Smooth muscle cell (in vitro differentiated cells): ENCODE measurements at regions not wholly inside any gene's neighbourhood (a gene's known extent, or its start where the extent isn't known, plus 50 kb on each side); places are given as distances from the start of the nearest gene placed in this dataset.
"Not testable (repeated sequence)": the region's sequence is repeated elsewhere in the genome, so short reads cannot be mapped to it uniquely, and the experiment has no call there.

Experiments
- DNase-seq: peaks from one replicate; lab custom pipeline; 2025; ENCODE audit not compliant: unreplicated experiment; lab: John Stamatoyannopoulos, UW
- H2AFZ ChIP-seq: fragments of 200-600 bp; sonication (generic); 2 replicates; pipeline ENCODE4 v1.6.0; 2016; ENCODE audit warnings: antibody characterized with exemption, low read depth, mild to moderate bottlenecking
- H3F3A ChIP-seq: fragments of 200-600 bp; sonication (generic); 2 replicates; pipeline ENCODE4 v1.6.0; 2017; ENCODE audit warnings: antibody characterized with exemption, low read depth
- H3K27ac ChIP-seq: fragments of 200-600 bp; sonication (generic); 2 replicates; pipeline ENCODE4 v1.5.1; 2016; ENCODE audit warnings: low read depth, mild to moderate bottlenecking
- H3K27me3 ChIP-seq: fragments of 200-600 bp; sonication (generic); 2 replicates; pipeline ENCODE4 v1.6.1; 2016; ENCODE audit warnings: low read depth, mild to moderate bottlenecking
- H3K36me3 ChIP-seq: fragments of 200-600 bp; sonication (generic); 2 replicates; pipeline ENCODE4 v1.5.1; 2016; ENCODE audit warnings: low read depth
- H3K4me1 ChIP-seq: fragments of 200-600 bp; sonication (generic); 2 replicates; pipeline ENCODE4 v1.5.1; 2016; ENCODE audit warnings: low read depth
- H3K4me2 ChIP-seq: fragments of 200-600 bp; sonication (generic); 2 replicates; pipeline ENCODE4 v1.6.0; 2016; ENCODE audit warnings: mild to moderate bottlenecking
- H3K4me3 ChIP-seq: fragments of 200-600 bp; sonication (generic); 2 replicates; pipeline ENCODE4 v1.5.1; 2016; ENCODE audit warnings: mild to moderate bottlenecking
- H3K79me2 ChIP-seq: fragments of 200-600 bp; sonication (generic); 2 replicates; pipeline ENCODE4 v1.6.0; 2016; ENCODE audit warnings: low read depth, mild to moderate bottlenecking
- H3K9ac ChIP-seq: fragments of 200-600 bp; sonication (generic); 2 replicates; pipeline ENCODE4 v1.6.0; 2016; ENCODE audit warnings: low read depth
- H3K9me3 ChIP-seq: fragments of 200-600 bp; sonication (generic); replicated peaks from 2 replicates; pipeline ENCODE4 v1.5.1; 2016; ENCODE audit warnings: low read depth
- H4K20me1 ChIP-seq: fragments of 200-600 bp; sonication (generic); 2 replicates; pipeline ENCODE4 v1.6.0; 2016; ENCODE audit warnings: low read depth
- WGBS: methylation state at CpG from one replicate; pipeline ENCODE4 v1.1.7; 2016; ENCODE audit warnings: low lambda C conversion rate; 5-methylcytosine and 5-hydroxymethylcytosine counted together
- TF ChIP-seq, protein P1 (sequence below): fragments of 200-600 bp; sonication (generic); IDR thresholded peaks from 2 replicates; pipeline ENCODE4 v1.5.1; 2017; ENCODE audit warnings: borderline replicate concordance, mild to moderate bottlenecking, antibody characterized with exemption; ENCODE audit not compliant: insufficient read depth, poor library complexity, severe bottlenecking

DNA sequence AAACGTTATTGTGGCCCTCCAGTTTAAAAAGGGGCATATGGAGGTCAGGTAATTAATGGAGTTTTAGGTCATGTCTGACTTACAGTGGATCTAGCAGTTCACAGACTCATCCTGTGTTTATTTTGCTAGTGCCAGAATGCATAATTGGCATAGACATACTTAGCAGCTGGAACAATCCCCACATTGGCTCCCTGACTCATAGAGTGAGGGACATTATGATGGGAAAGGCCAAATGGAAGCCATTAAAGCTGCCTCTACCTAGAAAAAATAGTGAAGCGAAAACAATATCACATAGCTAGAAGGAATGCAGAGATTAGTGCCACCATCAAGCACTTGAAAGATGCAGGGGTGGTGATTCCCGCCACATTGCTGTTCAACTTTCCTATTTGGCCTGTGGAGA, 610.7 kb downstream of the SLITRK5 start:
- Histone ChIP-seq H3K27me3 (no peaks in the 10 kb centered on the region), H3K4me3 (no peak overlapping the region), H3K36me3 (no peaks in the 10 kb centered on the region), H3F3A (no peaks in the 10 kb centered on the region), H3K4me1 (no peaks in the 10 kb centered on the region), H2AFZ (no peak overlapping the region), H3K9me3 (no peaks in the 10 kb centered on the region), H3K9ac (no peak overlapping the region), H3K4me2 (no peak overlapping the region), H4K20me1 (no peaks in the 10 kb centered on the region), H3K27ac (no peak overlapping the region), H3K79me2 (no peaks in the 10 kb centered on the region)
- TF ChIP-seq, protein P1, sequence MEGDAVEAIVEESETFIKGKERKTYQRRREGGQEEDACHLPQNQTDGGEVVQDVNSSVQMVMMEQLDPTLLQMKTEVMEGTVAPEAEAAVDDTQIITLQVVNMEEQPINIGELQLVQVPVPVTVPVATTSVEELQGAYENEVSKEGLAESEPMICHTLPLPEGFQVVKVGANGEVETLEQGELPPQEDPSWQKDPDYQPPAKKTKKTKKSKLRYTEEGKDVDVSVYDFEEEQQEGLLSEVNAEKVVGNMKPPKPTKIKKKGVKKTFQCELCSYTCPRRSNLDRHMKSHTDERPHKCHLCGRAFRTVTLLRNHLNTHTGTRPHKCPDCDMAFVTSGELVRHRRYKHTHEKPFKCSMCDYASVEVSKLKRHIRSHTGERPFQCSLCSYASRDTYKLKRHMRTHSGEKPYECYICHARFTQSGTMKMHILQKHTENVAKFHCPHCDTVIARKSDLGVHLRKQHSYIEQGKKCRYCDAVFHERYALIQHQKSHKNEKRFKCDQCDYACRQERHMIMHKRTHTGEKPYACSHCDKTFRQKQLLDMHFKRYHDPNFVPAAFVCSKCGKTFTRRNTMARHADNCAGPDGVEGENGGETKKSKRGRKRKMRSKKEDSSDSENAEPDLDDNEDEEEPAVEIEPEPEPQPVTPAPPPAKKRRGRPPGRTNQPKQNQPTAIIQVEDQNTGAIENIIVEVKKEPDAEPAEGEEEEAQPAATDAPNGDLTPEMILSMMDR: no peak
- no peak for DNase-seq
- 87% methylated on average over 3 of the region's 3 CpGs for WGBS

GRCh38 chr13:88285329-88285728, 614.2 kb downstream of the SLITRK5 start:
- Histone ChIP-seq H3K4me2 (no peak overlapping the region), H3F3A (no peaks in the 10 kb centered on the region), H3K79me2 (no peaks in the 10 kb centered on the region), H2AFZ (no peak overlapping the region), H3K36me3 (no peaks in the 10 kb centered on the region), H4K20me1 (no peaks in the 10 kb centered on the region), H3K27ac (no peak overlapping the region), H3K9ac (no peak overlapping the region), H3K4me3 (no peak overlapping the region), H3K9me3 (no peaks in the 10 kb centered on the region), H3K4me1 (no peaks in the 10 kb centered on the region), H3K27me3 (no peaks in the 10 kb centered on the region)
- 95% methylated on average over 4 of the region's 4 CpGs for WGBS
- TF ChIP-seq, protein P1: no peak
- DNase-seq: no peak

DNA sequence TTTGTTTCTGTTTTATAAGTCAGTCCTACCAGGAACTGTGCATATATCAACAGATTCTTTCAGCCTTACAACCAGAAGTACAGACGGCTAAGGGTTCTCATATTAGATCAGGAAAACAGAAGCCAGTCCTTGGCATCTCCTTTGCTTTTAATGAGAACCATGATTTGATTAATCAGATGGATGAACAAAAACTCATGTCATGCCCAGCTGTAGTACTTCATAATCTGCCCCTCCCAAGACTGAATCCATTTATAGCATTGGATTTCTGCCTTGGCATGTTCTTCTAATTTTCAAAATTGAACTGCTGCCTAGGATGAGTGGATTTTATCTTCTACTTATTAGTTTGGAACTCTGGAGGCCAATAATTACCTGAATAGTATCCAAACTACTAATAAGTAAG, 617.2 kb downstream of the SLITRK5 start:
- H2AFZ ChIP-seq: no peak overlapping the region
- H3K36me3 ChIP-seq: no peaks in the 10 kb centered on the region
- no peak overlapping the region for H3K27ac ChIP-seq
- H3K4me1 ChIP-seq: no peaks in the 10 kb centered on the region
- no peak overlapping the region for H3K9ac ChIP-seq
- no peak overlapping the region for H3K4me2 ChIP-seq
- H3K4me3 ChIP-seq: no peak overlapping the region
- WGBS: 94% methylated on average over 1 of the region's 1 CpG
- no peaks in the 10 kb centered on the region for H4K20me1 ChIP-seq
- no peaks in the 10 kb centered on the region for H3K27me3 ChIP-seq
- DNase-seq: no peak
- H3K9me3 ChIP-seq: no peaks in the 10 kb centered on the region
- H3F3A ChIP-seq: no peaks in the 10 kb centered on the region
- TF ChIP-seq, protein P1: no peak
- H3K79me2 ChIP-seq: no peaks in the 10 kb centered on the region

DNA sequence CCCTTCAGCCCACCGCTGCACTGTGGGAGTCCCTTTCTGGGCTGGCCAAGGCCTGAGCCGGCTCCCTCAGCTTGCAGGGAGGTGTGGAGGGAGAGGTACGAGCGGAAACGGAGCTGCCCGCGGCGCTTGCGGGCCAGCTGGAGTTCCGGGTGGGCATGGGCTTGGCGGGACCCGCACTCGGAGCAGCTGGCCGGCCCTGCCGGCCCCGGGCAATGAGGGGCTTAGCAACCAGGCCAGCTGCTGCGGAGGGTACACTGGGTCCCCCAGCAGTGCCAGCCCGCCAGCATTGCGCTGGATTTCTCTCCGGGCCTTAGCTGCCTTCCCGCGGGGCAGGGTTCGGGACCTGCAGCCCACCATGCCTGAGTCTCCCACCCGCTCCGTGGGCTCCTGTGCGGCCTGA, 620.6 kb downstream of the SLITRK5 start:
- not testable (repeated sequence) for H3F3A ChIP-seq, H4K20me1 ChIP-seq, DNase-seq, H3K9me3 ChIP-seq, H3K4me2 ChIP-seq, H3K4me3 ChIP-seq, H3K27ac ChIP-seq, H2AFZ ChIP-seq, H3K36me3 ChIP-seq, H3K9ac ChIP-seq, H3K79me2 ChIP-seq, H3K27me3 ChIP-seq, H3K4me1 ChIP-seq
- 95% methylated on average over 26 of the region's 26 CpGs for WGBS
